H1 (cell line): ENCODE measurements at regions not wholly inside any gene's neighbourhood (a gene's known extent, or its start where the extent isn't known, plus 50 kb on each side); places are given as distances from the start of the nearest gene placed in this dataset.

ENCODE experiments used
- PHF8 ChIP-seq: fragments of 200-600 bp; sonication (generic); conservative IDR thresholded peaks from 2 replicates; pipeline ENCODE4 v1.7.1; 2012; ENCODE audit warnings: low read depth, mild to moderate bottlenecking, inconsistent platforms, low read length, moderate library complexity
- POLR2A ChIP-seq, 2 experiments: IDR thresholded peaks; 1 replicate in 1 of 2; 2 replicates in 1 of 2; pipeline ENCODE4 v1.6.1; 2011; ENCODE audit warnings: low read depth in 2 of 2, low read length in 2 of 2, mild to moderate bottlenecking in 2 of 2; ENCODE audit errors: control extremely low read depth in 1 of 2
- RAD21 ChIP-seq, 2 experiments: IDR thresholded peaks in 1 of 2; conservative IDR thresholded peaks in 1 of 2; 2 replicates each; pipeline ENCODE4 v1.6.1; 2011; ENCODE audit warnings: low read depth in 2 of 2, low read length in 2 of 2, improper control_type of control experiment in 1 of 2, inconsistent platforms in 1 of 2, mild to moderate bottlenecking in 1 of 2, moderate library complexity in 1 of 2
- SAP30 ChIP-seq: fragments of 300-600 bp; sonication (generic); IDR thresholded peaks from 2 replicates; pipeline ENCODE4 v1.7.1; 2012; ENCODE audit warnings: low read length, moderate library complexity, mild to moderate bottlenecking, inconsistent platforms; ENCODE audit not compliant: insufficient read depth, insufficient replicate concordance
- TF ChIP-seq, protein P1 (sequence below): fragments of 300-600 bp; sonication (generic); IDR thresholded peaks from 2 replicates; pipeline ENCODE4 v1.7.1; 2012; ENCODE audit warnings: low read length, moderate library complexity, mild to moderate bottlenecking, inconsistent platforms; ENCODE audit not compliant: insufficient replicate concordance

DNA sequence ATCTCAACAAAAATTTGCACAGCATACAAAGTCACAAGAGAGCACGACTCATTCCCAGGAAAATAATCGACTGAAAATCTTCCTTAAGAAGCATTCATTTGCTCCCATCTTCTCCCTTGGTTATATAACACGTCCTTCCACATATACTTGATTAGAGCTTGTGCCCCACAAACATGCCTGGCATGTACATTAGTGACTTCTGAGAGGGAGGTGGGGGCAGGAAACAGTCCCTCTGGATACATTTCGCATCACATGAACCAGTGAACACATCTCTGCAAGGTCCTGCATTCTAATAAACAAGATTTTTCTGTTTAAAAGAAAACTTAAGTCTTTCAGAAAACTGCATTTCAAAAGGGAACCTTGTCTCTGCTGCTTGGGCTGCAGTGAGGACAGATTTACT, 54.1 kb upstream of the IGLL5 start (continued):
- TF ChIP-seq, protein P1, sequence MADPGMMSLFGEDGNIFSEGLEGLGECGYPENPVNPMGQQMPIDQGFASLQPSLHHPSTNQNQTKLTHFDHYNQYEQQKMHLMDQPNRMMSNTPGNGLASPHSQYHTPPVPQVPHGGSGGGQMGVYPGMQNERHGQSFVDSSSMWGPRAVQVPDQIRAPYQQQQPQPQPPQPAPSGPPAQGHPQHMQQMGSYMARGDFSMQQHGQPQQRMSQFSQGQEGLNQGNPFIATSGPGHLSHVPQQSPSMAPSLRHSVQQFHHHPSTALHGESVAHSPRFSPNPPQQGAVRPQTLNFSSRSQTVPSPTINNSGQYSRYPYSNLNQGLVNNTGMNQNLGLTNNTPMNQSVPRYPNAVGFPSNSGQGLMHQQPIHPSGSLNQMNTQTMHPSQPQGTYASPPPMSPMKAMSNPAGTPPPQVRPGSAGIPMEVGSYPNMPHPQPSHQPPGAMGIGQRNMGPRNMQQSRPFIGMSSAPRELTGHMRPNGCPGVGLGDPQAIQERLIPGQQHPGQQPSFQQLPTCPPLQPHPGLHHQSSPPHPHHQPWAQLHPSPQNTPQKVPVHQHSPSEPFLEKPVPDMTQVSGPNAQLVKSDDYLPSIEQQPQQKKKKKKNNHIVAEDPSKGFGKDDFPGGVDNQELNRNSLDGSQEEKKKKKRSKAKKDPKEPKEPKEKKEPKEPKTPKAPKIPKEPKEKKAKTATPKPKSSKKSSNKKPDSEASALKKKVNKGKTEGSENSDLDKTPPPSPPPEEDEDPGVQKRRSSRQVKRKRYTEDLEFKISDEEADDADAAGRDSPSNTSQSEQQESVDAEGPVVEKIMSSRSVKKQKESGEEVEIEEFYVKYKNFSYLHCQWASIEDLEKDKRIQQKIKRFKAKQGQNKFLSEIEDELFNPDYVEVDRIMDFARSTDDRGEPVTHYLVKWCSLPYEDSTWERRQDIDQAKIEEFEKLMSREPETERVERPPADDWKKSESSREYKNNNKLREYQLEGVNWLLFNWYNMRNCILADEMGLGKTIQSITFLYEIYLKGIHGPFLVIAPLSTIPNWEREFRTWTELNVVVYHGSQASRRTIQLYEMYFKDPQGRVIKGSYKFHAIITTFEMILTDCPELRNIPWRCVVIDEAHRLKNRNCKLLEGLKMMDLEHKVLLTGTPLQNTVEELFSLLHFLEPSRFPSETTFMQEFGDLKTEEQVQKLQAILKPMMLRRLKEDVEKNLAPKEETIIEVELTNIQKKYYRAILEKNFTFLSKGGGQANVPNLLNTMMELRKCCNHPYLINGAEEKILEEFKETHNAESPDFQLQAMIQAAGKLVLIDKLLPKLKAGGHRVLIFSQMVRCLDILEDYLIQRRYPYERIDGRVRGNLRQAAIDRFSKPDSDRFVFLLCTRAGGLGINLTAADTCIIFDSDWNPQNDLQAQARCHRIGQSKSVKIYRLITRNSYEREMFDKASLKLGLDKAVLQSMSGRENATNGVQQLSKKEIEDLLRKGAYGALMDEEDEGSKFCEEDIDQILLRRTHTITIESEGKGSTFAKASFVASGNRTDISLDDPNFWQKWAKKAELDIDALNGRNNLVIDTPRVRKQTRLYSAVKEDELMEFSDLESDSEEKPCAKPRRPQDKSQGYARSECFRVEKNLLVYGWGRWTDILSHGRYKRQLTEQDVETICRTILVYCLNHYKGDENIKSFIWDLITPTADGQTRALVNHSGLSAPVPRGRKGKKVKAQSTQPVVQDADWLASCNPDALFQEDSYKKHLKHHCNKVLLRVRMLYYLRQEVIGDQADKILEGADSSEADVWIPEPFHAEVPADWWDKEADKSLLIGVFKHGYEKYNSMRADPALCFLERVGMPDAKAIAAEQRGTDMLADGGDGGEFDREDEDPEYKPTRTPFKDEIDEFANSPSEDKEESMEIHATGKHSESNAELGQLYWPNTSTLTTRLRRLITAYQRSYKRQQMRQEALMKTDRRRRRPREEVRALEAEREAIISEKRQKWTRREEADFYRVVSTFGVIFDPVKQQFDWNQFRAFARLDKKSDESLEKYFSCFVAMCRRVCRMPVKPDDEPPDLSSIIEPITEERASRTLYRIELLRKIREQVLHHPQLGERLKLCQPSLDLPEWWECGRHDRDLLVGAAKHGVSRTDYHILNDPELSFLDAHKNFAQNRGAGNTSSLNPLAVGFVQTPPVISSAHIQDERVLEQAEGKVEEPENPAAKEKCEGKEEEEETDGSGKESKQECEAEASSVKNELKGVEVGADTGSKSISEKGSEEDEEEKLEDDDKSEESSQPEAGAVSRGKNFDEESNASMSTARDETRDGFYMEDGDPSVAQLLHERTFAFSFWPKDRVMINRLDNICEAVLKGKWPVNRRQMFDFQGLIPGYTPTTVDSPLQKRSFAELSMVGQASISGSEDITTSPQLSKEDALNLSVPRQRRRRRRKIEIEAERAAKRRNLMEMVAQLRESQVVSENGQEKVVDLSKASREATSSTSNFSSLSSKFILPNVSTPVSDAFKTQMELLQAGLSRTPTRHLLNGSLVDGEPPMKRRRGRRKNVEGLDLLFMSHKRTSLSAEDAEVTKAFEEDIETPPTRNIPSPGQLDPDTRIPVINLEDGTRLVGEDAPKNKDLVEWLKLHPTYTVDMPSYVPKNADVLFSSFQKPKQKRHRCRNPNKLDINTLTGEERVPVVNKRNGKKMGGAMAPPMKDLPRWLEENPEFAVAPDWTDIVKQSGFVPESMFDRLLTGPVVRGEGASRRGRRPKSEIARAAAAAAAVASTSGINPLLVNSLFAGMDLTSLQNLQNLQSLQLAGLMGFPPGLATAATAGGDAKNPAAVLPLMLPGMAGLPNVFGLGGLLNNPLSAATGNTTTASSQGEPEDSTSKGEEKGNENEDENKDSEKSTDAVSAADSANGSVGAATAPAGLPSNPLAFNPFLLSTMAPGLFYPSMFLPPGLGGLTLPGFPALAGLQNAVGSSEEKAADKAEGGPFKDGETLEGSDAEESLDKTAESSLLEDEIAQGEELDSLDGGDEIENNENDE: no peak
- TF ChIP-seq POLR2A (IDR thresholded peaks at IDR 0.05; ENCODE audit: control extremely low read depth in 1 of 2, low read depth in 2 of 2, low read length in 2 of 2): no peak
- no peak for TF ChIP-seq PHF8
- no peak for TF ChIP-seq SAP30
- no peak for TF ChIP-seq RAD21 (IDR thresholded peaks at IDR 0.05 in 1 of 2, conservative IDR thresholded peaks at IDR 0.05 in 1 of 2; ENCODE audit: low read depth in 2 of 2, low read length in 2 of 2)
